ENCODE measurements at regions not wholly inside any gene's neighbourhood (a gene's known extent, or its start where the extent isn't known, plus 50 kb on each side); places are given as distances from the start of the nearest gene placed in this dataset.
"Not testable (repeated sequence)": the region's sequence is repeated elsewhere in the genome, so short reads cannot be mapped to it uniquely, and the experiment has no call there.

DNA sequence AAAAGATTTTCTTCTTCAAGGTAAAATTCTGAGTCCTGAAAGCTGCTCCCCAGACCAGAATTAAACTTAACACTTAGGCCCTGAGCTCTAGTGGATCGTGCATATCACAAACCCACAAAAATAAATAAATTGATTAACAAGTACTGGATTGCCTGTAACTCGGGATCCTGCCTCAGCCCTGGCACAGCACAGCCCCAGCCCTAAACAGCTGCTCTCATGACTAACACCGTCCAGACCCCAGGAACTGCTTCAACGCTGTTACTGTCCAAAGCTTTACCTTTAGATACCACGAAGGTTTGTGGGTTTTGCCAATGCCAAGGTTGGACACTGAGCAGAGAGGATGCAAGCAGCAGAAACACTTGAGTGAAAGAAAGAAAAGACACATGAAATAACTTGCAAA is 172.5 kb downstream of the COPRS start:
- in situ Hi-C loops (cut with MboI; ENCODE audit: low sequenced_read_pairs): no loop called here

DNA sequence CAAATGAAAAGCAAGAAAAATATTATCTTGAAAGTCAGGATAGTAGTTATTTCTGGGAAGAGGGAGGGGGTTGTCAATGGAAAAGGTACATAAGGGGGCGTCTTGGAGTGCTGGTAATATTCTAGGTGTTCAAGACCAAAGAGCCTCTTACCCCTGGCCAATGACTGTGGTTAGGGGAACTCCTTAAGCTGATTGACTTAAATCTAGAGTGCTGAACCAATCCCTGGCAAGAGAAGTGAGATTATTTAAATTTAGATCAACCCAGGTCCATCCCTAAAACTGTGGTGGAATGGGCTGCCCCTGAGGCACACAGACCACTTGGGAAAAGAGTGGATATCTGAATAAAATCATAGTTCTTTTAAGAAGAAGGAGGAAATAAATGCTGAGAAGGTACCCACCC is 174.1 kb downstream of the COPRS start:
- in situ Hi-C loops (cut with MboI; ENCODE audit: low sequenced_read_pairs): no loop called here

- in situ Hi-C loops (cut with MboI; ENCODE audit: low sequenced_read_pairs): no loop called here
Measured at GRCh38 chr17:31680126-31680525, 178.9 kb downstream of the COPRS start.

- in situ Hi-C loops (cut with MboI; ENCODE audit: low sequenced_read_pairs): no loop called here
Measured at GRCh38 chr17:31679667-31680066, 179.4 kb downstream of the COPRS start.

DNA sequence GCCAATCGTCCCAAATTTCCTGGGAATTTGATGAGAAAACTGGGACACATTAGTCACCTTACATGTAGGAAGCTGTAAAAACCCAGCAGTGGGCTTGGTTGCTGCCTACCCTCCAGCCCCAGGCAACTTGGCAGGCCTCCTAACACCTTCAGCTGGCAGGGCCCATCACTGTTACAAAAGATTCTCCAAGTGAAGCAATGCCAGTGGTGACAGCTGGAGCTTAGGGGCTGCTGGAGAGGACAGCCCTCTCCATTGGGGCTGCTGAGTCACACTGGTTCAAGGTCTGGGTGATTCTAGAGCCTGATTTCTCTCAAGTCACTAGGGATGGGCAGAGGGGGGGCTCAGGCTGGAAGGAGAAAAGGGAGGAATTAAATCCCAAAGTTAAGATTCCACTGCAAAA is 180.6 kb downstream of the COPRS start:
- in situ Hi-C loops (cut with MboI; ENCODE audit: low sequenced_read_pairs): no loop called here

DNA sequence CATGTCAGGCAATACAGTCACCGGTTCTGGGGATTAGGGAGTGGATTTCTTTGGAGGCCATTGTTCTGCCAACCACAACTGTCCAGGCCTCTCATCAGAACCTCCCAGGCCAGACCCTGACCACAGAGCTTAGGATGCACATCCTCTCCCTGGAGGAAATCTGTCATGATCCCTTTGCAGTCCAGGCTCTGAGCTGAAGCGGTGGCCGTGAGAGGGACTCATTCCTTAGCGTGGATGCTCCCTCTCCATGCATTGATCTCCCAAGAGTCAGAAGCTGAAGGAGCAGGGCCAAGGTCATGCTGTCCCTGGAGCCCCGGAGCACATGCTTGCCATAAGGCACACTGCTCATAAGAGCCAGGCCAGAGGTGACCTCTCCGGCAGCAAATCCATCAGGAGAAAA is 181.4 kb downstream of the COPRS start:
- in situ Hi-C loops (cut with MboI; ENCODE audit: low sequenced_read_pairs): no loop called here

GRCh38 chr17:31677036-31677435 is 182.0 kb downstream of the COPRS start:
- in situ Hi-C loops (cut with MboI; ENCODE audit: low sequenced_read_pairs): no loop called here

GRCh38 chr17:31675392-31675791 is 183.7 kb downstream of the COPRS start:
- in situ Hi-C loops (cut with MboI; ENCODE audit: low sequenced_read_pairs): not testable (repeated sequence)

- in situ Hi-C loops (cut with MboI; ENCODE audit: low sequenced_read_pairs): no loop called here
Measured at GRCh38 chr17:31674717-31675349, 184.2 kb downstream of the COPRS start.

- in situ Hi-C loops (cut with MboI; ENCODE audit: low sequenced_read_pairs): no loop called here
Measured at GRCh38 chr17:31674305-31674704, 184.7 kb downstream of the COPRS start.

- in situ Hi-C loops (cut with MboI; ENCODE audit: low sequenced_read_pairs): no loop called here
Measured at GRCh38 chr17:31673076-31673475, 186.0 kb downstream of the COPRS start.

DNA sequence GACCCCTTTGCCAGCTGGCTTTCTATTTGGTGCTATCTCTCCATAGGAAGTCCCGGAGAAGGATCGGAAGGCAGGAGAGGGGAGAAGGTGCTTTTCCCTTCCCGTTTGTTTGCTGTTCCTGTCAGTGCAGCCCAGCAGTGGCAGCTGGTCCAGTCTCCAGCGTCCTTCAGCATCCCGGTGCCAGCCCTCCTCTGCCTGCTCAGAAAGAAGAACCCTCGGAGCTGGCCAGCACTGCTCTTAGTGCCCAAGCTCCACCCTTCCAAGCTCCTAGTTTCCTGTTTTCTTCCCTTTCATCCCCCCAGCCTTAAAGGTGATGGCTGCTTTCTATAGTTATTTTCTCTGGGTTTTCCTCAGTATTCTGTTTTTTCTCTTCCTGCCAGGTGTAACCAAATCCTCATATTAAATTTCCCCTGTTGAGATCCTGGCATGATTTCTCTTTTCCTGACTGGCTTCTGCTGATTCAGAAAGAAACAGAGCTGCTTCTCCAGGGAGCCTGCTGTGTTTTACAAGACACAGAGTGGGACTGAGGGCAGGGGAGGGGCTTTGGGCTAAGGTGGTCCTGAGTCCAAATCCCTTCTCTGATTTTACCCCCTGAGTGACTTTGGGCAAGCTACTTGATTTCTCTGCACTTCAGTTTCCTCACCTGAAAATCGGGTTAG is 186.8 kb downstream of the COPRS start:
- in situ Hi-C loops (cut with MboI; ENCODE audit: low sequenced_read_pairs): no loop called here

- in situ Hi-C loops (cut with MboI; ENCODE audit: low sequenced_read_pairs): no loop called here
Measured at GRCh38 chr17:31663576-31663975, 195.5 kb downstream of the COPRS start.

GRCh38 chr17:31660684-31661083 is 198.4 kb downstream of the COPRS start:
- in situ Hi-C loops (cut with MboI; ENCODE audit: low sequenced_read_pairs): no loop called here

- in situ Hi-C loops (cut with MboI; ENCODE audit: low sequenced_read_pairs): no loop called here
Measured at GRCh38 chr17:31657876-31658275, 201.2 kb downstream of the COPRS start.

DNA sequence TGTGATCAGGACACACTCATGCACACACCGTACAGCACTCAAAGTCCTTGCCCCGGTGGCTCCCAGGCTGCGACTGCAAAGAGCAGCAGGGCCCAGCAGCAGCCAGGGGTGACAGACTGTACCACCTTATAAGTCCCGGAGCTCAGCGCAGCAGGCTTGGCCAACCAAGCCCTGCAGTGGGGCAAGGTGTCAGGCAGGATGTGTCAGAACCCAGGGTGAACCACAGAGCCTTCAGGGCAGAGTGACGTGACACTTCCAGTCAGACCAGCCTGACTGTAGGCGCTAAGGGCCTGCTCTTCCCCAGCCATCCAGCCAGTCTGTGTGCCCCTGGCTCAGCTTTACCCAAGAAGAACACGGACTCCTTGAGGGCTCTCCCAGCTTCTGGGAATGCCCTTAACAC is 204.1 kb downstream of the COPRS start:
- in situ Hi-C loops (cut with MboI; ENCODE audit: low sequenced_read_pairs): no loop called here

DNA sequence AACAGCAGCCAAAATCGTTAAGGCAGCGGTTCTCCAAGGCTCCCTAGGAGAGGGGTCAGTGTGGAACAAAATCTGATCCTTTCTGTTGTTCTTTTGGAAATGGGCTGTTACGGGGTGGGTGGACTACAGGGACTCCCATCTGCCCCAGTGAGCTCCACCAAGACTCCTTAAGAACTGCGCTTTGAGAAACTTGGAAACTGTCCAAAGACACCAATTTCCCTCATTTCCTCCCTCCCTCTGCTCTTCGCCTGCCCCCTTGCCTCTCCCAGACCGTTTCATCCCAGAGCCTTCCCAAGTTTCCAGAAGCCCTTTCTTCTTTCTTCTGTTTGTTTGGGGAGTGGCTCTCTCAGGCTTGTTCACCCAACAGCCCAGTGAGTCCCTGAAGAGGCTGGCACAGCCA is 205.4 kb downstream of the COPRS start:
- in situ Hi-C loops (cut with MboI; ENCODE audit: low sequenced_read_pairs): no loop called here

- in situ Hi-C loops (cut with MboI; ENCODE audit: low sequenced_read_pairs): no loop called here
Measured at GRCh38 chr17:31650756-31651520, 208.1 kb downstream of the COPRS start.

DNA sequence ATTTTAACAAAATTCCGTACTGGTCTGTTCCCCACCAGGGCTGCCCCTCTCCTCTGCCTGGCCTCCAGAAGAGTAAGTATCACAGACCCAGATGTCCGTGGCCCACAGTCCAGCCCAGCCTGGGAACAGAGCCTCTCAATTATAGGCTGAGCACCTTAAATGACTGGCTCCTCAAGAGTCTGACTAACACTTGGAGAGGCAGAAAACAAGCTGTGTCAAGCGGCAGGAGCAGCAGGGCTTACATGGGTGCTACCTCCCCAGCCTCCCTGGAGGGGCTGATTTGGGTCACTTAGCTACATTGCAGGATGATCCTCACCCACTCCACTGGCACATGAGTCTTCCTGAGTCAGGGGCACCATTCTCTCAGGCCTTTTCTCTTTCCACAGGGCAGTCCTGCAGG is 209.7 kb downstream of the COPRS start:
- in situ Hi-C loops (cut with MboI; ENCODE audit: low sequenced_read_pairs): no loop called here

GRCh38 chr17:31647661-31648060 is 211.4 kb downstream of the COPRS start:
- in situ Hi-C loops (cut with MboI; ENCODE audit: low sequenced_read_pairs): no loop called here

DNA sequence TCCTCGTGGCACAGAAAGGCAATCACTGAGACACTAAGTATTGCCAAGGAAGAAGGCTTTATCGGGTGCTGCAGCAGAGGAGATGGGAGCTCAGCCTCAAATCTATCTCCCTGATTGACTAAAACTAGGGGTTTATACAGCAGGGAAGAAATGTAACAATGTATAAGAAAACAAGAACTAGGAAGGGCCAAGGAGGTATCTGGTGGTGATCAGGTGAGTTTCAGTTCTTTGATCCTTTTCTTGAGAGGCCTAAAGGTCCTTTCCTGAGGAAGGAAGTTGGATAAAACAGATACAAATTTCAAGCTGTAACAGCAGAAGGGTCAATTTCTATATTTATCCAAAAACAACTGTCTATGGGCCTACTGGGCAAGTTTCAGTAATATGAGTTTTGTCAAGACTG is 212.4 kb downstream of the COPRS start:
- in situ Hi-C loops (cut with MboI; ENCODE audit: low sequenced_read_pairs): no loop called here

DNA sequence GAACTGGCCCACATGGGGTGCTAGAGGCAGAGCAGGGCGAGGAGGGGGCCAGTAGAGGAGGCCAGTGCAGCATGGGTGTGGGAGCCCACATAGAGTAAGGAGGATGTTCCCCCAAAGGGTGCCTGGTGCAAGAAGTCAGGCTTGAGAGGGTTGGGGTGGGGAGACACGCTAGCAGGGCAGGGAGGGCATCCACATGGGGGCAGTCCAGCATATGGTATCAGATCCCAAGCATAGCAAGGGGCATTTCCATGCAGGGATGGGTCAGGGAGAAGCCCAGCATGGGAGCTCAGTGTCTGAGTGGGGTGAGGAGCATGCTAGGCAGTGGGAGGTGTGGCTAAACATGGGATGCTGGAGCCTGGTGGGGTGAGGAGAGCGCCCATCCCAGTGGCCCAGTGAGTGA is 213.7 kb downstream of the COPRS start:
- in situ Hi-C loops (cut with MboI; ENCODE audit: low sequenced_read_pairs): no loop called here
